GM23338 (cell line): ENCODE measurements at regions not wholly inside any gene's neighbourhood (a gene's known extent, or its start where the extent isn't known, plus 50 kb on each side); places are given as distances from the start of the nearest gene placed in this dataset.

Experiments
- CREB1 ChIP-seq: fragments of 250-450 bp; sonication (Bioruptor Pico); IDR thresholded peaks from 2 replicates; pipeline ENCODE4 v1.5.0; 2020; ENCODE audit warnings: low read depth, mild to moderate bottlenecking, moderate library complexity
- CTCF ChIP-seq, 2 experiments: fragments of 200-600 bp in 1 of 2; sonication (generic) in 1 of 2; conservative IDR thresholded peaks; 2 replicates each; pipeline versions ENCODE4 v1.5.1 to v1.6.1; 2016 to 2017; ENCODE audit warnings: antibody characterized with exemption in 2 of 2, low read depth in 2 of 2, mild to moderate bottlenecking in 2 of 2, moderate library complexity in 1 of 2
- EZH2 ChIP-seq: fragments of 200-600 bp; sonication (generic); IDR thresholded peaks from one replicate; pipeline ENCODE4 v1.8.0; 2017; ENCODE audit warnings: antibody characterized with exemption, mild to moderate bottlenecking, low read depth; ENCODE audit not compliant: unreplicated experiment
- EZH2phosphoT487 ChIP-seq: fragments of 200-600 bp; sonication (generic); IDR thresholded peaks from one replicate; pipeline ENCODE4 v1.8.1; 2018; ENCODE audit warnings: antibody characterized with exemption; ENCODE audit not compliant: unreplicated experiment
- POLR2AphosphoS5 ChIP-seq: IDR thresholded peaks from 2 replicates; pipeline ENCODE4 v1.6.1; 2016; ENCODE audit warnings: antibody characterized with exemption, low read depth
- REST ChIP-seq: IDR thresholded peaks from one replicate; pipeline ENCODE4 v1.6.1; 2018; ENCODE audit warnings: antibody characterized with exemption; ENCODE audit not compliant: unreplicated experiment

GRCh38 chr12:61916831-61917230 lies 343.4 kb upstream of the USP15 start:
- TF ChIP-seq POLR2AphosphoS5 (no peak), CTCF (conservative IDR thresholded peaks at IDR 0.05; ENCODE audit: low read depth in 2 of 2) (no peak), EZH2 (no peak), REST (no peak), EZH2phosphoT487 (no peak), CREB1 (CRISPR knock-in tag) (no peak)
